HG02884 (cell line): ENCODE measurements at regions not wholly inside any gene's neighbourhood (a gene's known extent, or its start where the extent isn't known, plus 50 kb on each side); places are given as distances from the start of the nearest gene placed in this dataset.

ENCODE experiments used
- ATAC-seq: cut with Tn5 transposase; IDR thresholded peaks from one replicate; pipeline ENCODE4 v1.9.1; 2021; ENCODE audit warnings: mild to moderate bottlenecking, moderate library complexity; ENCODE audit not compliant: unreplicated experiment

- ATAC-seq: no peak
Measured at GRCh38 chr4:151953312-151953711, 192.5 kb upstream of the GATB start.

GRCh38 chr4:151952711-151953254 is 192.0 kb upstream of the GATB start:
- ATAC-seq: no peak

DNA sequence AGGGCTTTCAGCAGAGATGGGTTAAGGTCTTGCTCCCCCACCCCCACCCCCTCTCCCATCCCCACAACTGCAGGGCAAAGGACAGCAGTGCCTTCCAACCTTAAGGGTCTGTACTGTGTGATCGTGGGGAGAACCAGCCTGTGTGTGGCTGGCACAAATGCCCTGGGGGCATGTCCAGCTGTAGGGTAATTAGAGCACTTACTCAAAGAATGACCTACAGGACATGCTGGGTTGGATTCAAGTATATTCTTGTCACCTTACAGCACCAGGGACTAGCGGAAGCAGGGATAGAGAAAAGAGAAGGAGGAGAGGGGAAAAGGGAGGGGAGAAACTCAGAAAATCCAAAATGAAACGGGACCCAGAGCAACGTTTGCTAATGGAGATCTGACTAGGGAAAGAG is 191.3 kb upstream of the GATB start:
- no peak for ATAC-seq

GRCh38 chr4:151951671-151952050 is 190.9 kb upstream of the GATB start:
- ATAC-seq: no peak

GRCh38 chr4:151950993-151951670 is 190.3 kb upstream of the GATB start:
- ATAC-seq: no peak

DNA sequence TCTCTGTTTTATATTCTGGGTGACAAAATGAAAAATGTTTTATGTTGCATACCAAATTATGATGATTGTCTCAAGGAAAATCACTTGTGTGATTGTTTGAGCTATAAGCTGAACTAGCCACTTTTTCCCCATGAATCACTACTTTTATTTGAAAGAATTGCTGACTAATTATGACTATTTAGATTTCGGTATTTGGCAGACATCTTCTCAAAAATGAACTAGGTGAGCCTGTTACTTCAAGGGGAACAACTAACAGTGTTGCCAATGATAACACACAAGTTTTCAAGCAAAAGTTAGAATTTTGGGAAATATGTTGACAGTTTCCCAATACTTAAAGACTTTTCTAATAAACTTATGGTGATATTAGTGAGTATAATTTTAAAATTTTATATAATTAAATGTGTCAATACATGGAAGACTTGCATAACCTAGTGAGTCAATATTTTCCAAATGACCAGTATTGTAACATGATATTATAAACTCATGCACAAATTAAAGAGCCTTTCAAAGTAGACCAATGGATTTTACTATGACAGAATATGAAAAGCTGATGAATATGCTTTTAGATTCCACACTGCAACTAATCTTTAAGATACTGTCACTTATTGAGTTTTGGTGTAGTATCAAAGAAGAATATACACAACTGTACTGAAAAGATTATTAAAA is 187.7 kb upstream of the GATB start:
- ATAC-seq: no peak

DNA sequence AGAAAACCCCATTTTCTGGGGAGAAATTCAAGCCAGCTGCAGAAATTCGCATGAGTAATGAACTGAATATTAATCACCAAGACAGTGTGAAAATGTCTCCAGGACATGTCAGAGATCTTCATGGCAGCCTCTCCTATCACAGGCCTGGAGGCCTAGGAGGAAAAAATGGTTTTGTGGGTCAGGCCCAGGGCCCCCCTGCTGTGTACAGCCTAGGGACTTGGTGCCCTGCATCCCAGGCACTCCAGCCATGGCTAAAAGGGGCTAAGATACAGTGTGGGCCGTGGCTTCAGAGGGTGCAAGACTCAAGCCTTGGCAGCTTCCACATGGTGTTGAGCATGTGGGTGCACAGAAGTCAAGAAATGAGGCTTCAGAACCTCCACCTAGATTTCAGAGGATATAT is 185.9 kb upstream of the GATB start:
- no peak for ATAC-seq

DNA sequence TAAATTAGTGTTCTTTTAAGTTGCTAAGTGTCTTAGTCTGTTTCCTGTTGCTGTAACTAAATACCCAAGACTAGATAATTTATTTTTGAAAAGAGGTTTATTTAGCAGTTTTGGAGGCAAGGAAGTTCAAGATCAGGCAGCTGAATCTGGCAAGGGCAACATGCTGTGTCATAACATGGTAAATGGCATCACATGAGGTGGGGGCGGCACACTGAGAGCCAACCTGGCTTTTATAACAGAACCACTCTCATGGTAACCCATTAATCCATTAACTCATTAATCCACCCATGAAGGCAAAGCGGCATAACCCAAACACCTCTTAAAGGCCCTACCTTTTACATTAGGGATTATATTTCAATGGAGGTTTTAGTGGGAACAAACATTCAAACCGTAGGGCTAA is 182.2 kb upstream of the GATB start:
- no peak for ATAC-seq

DNA sequence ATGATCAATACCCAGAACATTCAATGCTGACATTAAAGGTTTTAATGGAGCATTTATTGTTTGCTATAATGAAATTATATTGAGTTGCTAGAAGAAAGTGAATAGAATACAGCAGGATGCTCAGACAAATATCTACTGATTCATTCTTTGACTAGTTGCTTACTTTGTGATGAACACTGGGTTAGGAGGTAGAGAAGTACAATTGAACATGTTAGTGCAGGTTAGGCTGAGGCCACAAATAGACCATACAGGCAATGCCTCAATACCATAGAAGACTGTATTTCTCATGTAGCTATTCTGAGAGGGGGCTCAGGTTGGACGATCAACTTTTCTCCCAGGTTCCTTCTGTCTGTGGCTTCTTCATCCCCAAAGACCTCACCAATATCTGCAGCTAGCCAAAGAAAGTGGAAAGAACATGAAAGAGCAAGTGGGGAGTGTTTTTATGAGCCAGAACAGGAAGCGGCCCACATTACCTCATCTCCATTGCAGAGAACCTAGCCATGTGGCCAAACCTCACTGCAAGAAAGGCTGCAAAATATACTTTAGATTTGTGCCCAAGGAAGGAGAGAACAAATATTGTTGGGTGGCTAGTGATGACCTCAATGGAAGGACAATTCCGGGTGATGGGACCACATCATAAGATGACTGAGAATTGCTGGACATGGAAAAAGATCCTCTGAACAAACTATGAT is 180.3 kb upstream of the GATB start:
- ATAC-seq: no peak

GRCh38 chr4:151940291-151940690 is 179.5 kb upstream of the GATB start:
- ATAC-seq: no peak

DNA sequence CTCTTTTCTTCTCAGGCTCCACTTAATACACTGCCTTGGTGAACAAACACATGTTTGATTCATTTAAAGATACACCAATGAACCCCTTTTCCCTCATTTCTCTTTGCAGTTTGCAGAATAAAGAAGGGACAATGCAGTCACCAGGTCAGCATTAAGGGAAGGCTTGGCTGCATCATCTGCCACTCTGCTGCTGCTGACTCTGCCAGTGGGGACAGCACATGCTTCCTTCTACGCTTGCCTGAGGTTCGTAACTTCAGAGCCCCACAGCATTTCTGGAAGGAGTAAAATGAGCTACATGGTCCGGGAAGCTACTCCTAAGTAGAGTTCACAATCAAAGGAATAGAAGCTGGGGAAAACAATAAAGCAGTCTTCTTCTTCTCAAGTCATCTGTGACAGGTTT is 178.9 kb upstream of the GATB start:
- ATAC-seq: no peak

DNA sequence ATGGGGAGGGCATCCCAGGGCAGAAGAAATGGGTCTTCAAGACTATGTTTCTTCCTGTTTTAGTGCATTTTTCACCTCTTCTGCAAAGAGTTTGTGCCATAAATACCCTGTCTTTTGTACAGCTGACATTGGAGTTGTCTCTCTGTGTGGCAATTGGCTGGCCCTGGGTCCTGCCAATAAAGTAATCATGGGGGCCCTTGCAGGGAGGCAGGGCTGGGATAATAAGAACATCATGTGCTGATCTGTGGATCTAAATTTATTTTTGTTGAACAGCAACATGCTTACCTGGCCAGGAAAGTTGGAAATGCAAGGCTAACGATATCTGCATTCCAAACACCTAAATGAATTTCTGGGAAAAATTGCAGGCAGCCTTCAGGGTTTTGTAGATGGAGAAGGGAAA is 174.6 kb upstream of the GATB start:
- ATAC-seq: no peak

GRCh38 chr4:151934766-151935165 is 174.0 kb upstream of the GATB start:
- no peak for ATAC-seq

DNA sequence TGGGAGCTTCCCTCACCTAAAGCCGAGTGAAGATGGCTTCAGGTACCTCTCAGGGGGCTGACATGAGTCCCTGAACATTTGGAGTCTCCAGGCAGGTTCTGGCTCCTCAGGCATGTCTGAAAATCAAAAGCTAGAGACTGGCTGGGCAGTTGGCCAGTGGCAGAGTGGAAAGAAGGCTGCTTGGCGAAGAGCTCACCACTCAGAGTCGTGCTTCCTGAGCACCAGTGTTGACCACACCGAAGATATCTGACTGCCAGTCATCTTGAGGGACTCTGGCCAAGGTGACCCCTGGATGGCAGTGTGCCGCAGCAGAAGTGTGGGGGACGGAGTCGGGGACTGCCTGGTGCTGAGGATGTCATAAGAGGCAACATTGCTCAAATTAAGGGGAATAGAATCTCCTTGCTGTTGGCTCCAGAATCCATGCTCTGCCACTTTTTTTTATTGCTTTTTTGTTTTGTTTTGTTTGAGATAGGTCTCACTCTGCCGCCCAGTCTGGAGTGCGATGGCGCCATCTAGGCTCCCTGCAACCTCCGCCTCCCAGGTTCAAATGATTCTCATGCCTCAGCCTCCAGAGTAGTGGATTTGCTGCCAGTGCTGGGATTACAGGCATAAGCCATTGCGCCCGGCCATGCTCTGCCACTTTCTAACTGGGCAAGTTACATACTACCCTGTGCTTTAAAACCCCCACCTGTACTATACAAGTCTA is 172.5 kb upstream of the GATB start:
- ATAC-seq: no peak

DNA sequence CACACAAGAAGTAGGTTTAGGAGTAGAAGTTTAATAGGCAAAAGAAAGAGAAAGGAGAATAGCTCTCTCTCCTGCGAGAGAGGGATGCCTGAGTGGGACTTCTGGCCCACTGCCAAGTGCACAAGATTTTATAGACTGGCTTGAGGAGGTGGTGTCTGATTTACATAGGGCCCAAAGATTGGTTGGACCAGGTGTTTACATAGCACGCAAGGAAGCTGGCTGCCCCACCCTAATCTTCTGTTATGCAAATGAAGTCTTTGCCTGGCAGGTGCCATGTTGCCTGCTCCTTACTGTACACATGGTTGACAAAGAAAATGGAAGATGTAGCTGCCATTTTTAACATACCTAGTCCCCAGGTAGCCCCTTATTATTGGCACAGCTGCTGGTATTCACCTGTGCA is 170.8 kb upstream of the GATB start:
- no peak for ATAC-seq

DNA sequence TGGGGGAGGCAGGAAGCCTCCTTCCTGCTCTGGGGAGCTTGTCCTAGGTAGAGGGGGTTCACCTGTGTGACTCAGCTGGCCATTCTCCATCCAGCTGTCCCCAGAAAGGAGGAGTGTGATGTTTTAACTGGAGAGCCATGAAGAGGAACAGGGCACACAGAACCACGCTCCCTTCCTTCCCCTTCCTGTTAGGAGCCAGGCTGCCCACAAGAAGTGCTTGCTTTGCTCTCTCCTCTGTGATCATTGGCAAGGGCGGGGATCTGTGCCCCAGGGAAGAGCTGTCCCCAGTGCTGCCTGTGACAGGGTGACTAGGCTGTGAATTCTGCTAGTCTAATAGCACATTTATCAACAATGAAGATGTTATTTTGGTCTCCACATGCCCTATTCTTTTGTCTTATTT is 169.6 kb upstream of the GATB start:
- no peak for ATAC-seq

GRCh38 chr4:151928112-151928511 is 167.3 kb upstream of the GATB start:
- no peak for ATAC-seq

DNA sequence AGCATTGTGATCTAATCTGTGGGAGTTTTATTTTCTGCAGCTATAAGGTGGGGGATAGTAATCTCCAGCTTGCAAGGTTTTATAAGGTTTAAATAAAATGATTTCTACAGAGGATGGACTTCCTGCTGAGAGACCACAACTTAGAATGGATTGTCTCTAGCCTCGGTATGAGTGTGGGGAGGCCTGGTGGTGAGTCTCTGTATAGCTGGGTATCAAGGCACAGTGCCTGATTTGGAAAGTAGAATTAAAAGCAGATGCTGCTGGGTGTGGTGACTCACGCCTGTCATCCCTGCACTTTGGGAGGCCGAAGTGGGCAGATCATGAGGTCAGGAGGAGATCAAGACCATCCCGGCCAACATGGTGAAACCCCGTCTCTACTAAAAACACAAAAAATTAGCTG is 162.0 kb upstream of the GATB start:
- no peak for ATAC-seq

GRCh38 chr4:151922306-151922705 is 161.5 kb upstream of the GATB start:
- ATAC-seq: no peak

DNA sequence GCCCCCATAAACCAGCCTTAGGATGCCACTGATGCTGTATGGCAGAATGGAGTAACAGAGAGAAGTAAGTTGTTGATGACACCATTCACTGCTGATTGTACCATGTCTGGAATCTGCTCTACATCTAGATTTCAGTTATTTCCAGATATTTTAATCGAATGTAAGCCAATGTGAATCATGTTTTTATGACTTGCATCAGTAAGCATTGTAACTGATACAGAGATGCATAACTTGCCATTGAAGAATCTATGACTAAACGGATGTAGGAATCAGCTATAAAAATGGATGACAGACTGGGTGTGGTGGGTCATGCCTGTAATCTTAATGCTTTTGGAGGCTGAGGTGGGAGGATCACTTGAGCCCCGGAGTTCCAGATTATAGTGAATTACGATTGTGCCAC is 161.0 kb upstream of the GATB start:
- ATAC-seq: no peak

- ATAC-seq: no peak
Measured at GRCh38 chr4:151921386-151921785, 160.6 kb upstream of the GATB start.
